K562 (cell line): ENCODE measurements at regions not wholly inside any gene's neighbourhood (a gene's known extent, or its start where the extent isn't known, plus 50 kb on each side); places are given as distances from the start of the nearest gene placed in this dataset.

Source experiments
- AFF1 ChIP-seq, 2 experiments: fragments of 450-650 bp; IDR thresholded peaks; 2 replicates each; pipeline ENCODE4 v1.6.1; 2018; ENCODE audit warnings: mild to moderate bottlenecking in 2 of 2, low read depth in 1 of 2; ENCODE audit not compliant: partially characterized antibody in 2 of 2
- CEBPG ChIP-seq, 3 experiments: fragments of 200-800 bp in 1 of 3; sonication (Bioruptor generic) in 1 of 3; sonication (generic) in 1 of 3; formaldehyde crosslinking in 1 of 3; IDR thresholded peaks in 2 of 3; conservative IDR thresholded peaks in 1 of 3; 2 replicates each; pipeline versions ENCODE4 v1.6.1 to v1.8.0; 2016 to 2022; ENCODE audit warnings: missing compliant biosample characterization in 2 of 3, missing genetic modification characterization in 2 of 3, mild to moderate bottlenecking in 1 of 3, missing genetic modification reagents in 1 of 3
- ZNF121 ChIP-seq: sonication (generic); formaldehyde crosslinking; conservative IDR thresholded peaks from 2 replicates; pipeline ENCODE4 v1.8.0; 2022; ENCODE audit warnings: missing genetic modification reagents
- TF ChIP-seq, protein P1 (sequence below): fragments of 450-650 bp; IDR thresholded peaks from 2 replicates; pipeline ENCODE4 v1.6.1; 2016; ENCODE audit warnings: mild to moderate bottlenecking, moderate library complexity
- TF ChIP-seq, protein P2 (sequence below): fragments of 250-450 bp; sonication (Bioruptor Pico); IDR thresholded peaks from 2 replicates; pipeline ENCODE4 v1.5.0; 2021; ENCODE audit warnings: mild to moderate bottlenecking, moderate library complexity

DNA sequence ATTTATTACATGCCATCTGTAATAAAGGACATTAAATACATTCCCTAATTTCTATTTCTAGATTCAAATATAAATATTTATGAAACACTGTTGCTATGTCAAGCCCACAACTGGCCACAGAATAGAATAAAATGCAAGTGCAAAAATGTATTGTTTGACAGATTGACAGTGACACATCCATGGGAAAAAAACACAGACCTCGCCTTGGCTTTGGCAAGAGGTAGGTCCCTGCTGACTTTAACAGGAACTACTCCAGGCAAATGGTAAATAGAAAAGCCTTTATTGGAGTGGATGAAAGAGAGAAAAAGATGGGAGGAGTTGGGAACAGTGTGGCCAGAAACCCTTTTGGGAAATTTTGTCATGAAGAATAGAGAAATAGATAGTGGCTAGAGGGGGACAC is 622.9 kb downstream of the UTRN start (continued):
- TF ChIP-seq, protein P1, sequence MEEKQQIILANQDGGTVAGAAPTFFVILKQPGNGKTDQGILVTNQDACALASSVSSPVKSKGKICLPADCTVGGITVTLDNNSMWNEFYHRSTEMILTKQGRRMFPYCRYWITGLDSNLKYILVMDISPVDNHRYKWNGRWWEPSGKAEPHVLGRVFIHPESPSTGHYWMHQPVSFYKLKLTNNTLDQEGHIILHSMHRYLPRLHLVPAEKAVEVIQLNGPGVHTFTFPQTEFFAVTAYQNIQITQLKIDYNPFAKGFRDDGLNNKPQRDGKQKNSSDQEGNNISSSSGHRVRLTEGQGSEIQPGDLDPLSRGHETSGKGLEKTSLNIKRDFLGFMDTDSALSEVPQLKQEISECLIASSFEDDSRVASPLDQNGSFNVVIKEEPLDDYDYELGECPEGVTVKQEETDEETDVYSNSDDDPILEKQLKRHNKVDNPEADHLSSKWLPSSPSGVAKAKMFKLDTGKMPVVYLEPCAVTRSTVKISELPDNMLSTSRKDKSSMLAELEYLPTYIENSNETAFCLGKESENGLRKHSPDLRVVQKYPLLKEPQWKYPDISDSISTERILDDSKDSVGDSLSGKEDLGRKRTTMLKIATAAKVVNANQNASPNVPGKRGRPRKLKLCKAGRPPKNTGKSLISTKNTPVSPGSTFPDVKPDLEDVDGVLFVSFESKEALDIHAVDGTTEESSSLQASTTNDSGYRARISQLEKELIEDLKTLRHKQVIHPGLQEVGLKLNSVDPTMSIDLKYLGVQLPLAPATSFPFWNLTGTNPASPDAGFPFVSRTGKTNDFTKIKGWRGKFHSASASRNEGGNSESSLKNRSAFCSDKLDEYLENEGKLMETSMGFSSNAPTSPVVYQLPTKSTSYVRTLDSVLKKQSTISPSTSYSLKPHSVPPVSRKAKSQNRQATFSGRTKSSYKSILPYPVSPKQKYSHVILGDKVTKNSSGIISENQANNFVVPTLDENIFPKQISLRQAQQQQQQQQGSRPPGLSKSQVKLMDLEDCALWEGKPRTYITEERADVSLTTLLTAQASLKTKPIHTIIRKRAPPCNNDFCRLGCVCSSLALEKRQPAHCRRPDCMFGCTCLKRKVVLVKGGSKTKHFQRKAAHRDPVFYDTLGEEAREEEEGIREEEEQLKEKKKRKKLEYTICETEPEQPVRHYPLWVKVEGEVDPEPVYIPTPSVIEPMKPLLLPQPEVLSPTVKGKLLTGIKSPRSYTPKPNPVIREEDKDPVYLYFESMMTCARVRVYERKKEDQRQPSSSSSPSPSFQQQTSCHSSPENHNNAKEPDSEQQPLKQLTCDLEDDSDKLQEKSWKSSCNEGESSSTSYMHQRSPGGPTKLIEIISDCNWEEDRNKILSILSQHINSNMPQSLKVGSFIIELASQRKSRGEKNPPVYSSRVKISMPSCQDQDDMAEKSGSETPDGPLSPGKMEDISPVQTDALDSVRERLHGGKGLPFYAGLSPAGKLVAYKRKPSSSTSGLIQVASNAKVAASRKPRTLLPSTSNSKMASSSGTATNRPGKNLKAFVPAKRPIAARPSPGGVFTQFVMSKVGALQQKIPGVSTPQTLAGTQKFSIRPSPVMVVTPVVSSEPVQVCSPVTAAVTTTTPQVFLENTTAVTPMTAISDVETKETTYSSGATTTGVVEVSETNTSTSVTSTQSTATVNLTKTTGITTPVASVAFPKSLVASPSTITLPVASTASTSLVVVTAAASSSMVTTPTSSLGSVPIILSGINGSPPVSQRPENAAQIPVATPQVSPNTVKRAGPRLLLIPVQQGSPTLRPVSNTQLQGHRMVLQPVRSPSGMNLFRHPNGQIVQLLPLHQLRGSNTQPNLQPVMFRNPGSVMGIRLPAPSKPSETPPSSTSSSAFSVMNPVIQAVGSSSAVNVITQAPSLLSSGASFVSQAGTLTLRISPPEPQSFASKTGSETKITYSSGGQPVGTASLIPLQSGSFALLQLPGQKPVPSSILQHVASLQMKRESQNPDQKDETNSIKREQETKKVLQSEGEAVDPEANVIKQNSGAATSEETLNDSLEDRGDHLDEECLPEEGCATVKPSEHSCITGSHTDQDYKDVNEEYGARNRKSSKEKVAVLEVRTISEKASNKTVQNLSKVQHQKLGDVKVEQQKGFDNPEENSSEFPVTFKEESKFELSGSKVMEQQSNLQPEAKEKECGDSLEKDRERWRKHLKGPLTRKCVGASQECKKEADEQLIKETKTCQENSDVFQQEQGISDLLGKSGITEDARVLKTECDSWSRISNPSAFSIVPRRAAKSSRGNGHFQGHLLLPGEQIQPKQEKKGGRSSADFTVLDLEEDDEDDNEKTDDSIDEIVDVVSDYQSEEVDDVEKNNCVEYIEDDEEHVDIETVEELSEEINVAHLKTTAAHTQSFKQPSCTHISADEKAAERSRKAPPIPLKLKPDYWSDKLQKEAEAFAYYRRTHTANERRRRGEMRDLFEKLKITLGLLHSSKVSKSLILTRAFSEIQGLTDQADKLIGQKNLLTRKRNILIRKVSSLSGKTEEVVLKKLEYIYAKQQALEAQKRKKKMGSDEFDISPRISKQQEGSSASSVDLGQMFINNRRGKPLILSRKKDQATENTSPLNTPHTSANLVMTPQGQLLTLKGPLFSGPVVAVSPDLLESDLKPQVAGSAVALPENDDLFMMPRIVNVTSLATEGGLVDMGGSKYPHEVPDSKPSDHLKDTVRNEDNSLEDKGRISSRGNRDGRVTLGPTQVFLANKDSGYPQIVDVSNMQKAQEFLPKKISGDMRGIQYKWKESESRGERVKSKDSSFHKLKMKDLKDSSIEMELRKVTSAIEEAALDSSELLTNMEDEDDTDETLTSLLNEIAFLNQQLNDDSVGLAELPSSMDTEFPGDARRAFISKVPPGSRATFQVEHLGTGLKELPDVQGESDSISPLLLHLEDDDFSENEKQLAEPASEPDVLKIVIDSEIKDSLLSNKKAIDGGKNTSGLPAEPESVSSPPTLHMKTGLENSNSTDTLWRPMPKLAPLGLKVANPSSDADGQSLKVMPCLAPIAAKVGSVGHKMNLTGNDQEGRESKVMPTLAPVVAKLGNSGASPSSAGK, result no peak
- no peak for TF ChIP-seq AFF1 (IDR thresholded peaks at IDR 0.05; ENCODE audit: low read depth in 1 of 2, partially characterized antibody in 2 of 2)
- TF ChIP-seq CEBPG (CRISPR knock-in tag; IDR thresholded peaks at IDR 0.05), result no peak
- TF ChIP-seq CEBPG (tag; conservative IDR thresholded peaks at IDR 0.05 in 1 of 2, IDR thresholded peaks at IDR 0.05 in 1 of 2), result no peak
- TF ChIP-seq, protein P2, sequence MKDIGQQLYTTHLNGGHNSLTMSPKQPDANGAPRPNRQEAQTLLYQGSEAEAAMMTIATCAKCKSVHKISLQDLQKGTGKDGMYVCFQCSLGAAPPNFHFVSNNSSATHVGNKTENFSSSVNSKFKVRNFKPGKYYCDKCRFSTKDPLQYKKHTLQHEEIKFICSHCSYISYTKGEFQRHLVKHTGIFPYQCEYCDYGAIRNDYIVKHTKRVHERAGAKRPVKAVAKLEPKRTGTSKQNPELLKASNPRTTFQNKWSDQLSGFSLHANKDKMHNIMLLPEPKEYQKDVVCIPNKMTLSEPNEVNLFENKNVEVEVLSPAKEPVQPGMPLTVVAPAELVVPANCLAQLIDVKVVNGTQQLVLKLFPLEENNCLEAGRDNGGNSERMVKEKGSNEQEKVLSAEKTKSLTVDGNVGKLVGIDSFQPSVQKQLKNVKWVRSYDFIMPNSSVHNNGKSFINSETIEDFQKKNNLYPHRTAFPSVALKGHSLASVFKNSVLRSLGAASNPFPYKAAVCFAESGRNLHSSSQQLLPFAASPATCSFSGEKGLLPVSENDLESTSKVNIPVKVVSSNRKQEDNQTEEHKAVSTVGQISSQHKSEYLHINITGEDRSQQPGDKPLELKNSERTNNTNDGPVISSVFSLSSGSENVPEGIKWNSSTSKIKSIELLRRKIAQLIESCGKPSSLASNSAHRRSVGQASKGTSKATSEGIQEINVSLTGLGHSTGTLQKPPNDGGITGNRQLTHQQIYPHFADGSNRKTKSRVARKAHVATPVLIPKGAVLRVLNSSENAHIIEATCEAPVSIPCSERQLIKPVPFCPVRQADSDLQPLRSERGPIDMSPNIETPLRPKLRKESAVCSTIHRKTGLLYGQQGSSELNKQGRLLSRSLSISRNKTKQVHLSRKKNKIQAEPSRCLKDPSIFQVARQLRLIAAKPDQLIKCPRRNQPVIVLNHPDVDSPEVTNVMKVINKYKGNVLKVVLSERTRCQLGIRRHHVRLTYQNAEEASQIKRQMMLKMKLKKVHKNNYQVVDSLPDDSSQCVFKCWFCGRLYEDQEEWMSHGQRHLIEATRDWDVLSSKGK (CRISPR knock-in tag), result no peak
- TF ChIP-seq ZNF121 (CRISPR knock-in tag), result no peak
- TF ChIP-seq, all 486 proteins: peak for 0
